Uterus (tissue), 3 donors: ENCODE measurements at regions not wholly inside any gene's neighbourhood (a gene's known extent, or its start where the extent isn't known, plus 50 kb on each side); places are given as distances from the start of the nearest gene placed in this dataset.

Experiments
- DNase-seq, 2 donors: peaks; one replicate each; pipeline ENCODE4 v3.0.0-alpha.2; 2019 to 2020
- H3K27ac ChIP-seq, 2 donors: fragments of 200-600 bp; sonication (generic); 1 replicate in 1 of 2; 2 replicates in 1 of 2; pipeline ENCODE4 v1.5.1; 2016 to 2018
- H3K27me3 ChIP-seq, 2 donors: fragments of 200-600 bp; sonication (generic); one replicate each; pipeline ENCODE4 v1.5.1; 2018 to 2019; ENCODE audit warnings: control low read depth in 1 of 2
- H3K36me3 ChIP-seq, 2 donors: fragments of 200-600 bp; sonication (generic); one replicate each; pipeline ENCODE4 v1.5.1; 2019; ENCODE audit warnings: control low read depth in 1 of 2
- H3K4me1 ChIP-seq, 2 donors: fragments of 200-600 bp; sonication (generic); one replicate each; pipeline ENCODE4 v1.5.1; 2018 to 2019; ENCODE audit warnings: control low read depth in 1 of 2
- H3K4me3 ChIP-seq, 2 donors: fragments of 200-600 bp; sonication (generic); 1 replicate in 1 of 2; 2 replicates in 1 of 2; pipeline ENCODE4 v1.5.1; 2018 to 2019; ENCODE audit warnings: mild to moderate bottlenecking in 1 of 2
- H3K9me3 ChIP-seq, 2 donors: fragments of 200-600 bp; sonication (generic); one replicate each; pipeline ENCODE4 v1.5.1; 2019; ENCODE audit warnings: control low read depth in 1 of 2
- CTCF ChIP-seq, 4 experiments: fragments of 200-600 bp in 2 of 4; fragments of 450-650 bp in 2 of 4; sonication (generic) in 2 of 4; IDR thresholded peaks; one replicate each; pipeline ENCODE4 v1.5.1; 2016 to 2019; ENCODE audit warnings: antibody characterized with exemption in 4 of 4, mild to moderate bottlenecking in 2 of 4, moderate library complexity in 1 of 4
- POLR2A ChIP-seq, 2 donors: fragments of 450-650 bp; IDR thresholded peaks; one replicate each; pipeline ENCODE4 v1.6.1; 2016; ENCODE audit warnings: antibody characterized with exemption in 2 of 2, mild to moderate bottlenecking in 1 of 2, moderate library complexity in 1 of 2
- intact Hi-C: fragments of 100-400 bp; cut with DNase I; formaldehyde crosslinking; loops from one replicate; pipeline ENCODE4 v1.15.1; 2023; ENCODE audit warnings: low total_unique reads
- donor health status: DM: yes; HTN: yes; CAD: no.

GRCh38 chr5:88404405-88404804 is 135.8 kb upstream of the TMEM161B start:
- no peak for TF ChIP-seq POLR2A (IDR thresholded peaks at IDR 0.05)
- no peak for TF ChIP-seq CTCF (IDR thresholded peaks at IDR 0.05)
- DNase-seq = no peak
- Histone ChIP-seq H3K9me3 (no peaks in the 10 kb centered on the region), H3K27me3 (no peaks in the 10 kb centered on the region), H3K4me3 (no peak overlapping the region), H3K36me3 (no peaks in the 10 kb centered on the region), H3K4me1 (no peaks in the 10 kb centered on the region), H3K27ac (no peak overlapping the region)
- intact Hi-C loops = no loop called here

GRCh38 chr5:88401686-88402085 is 133.0 kb upstream of the TMEM161B start:
- Histone ChIP-seq H3K27me3 (no peaks in the 10 kb centered on the region), H3K36me3 (no peaks in the 10 kb centered on the region), H3K27ac (no peak overlapping the region), H3K9me3 (no peaks in the 10 kb centered on the region), H3K4me3 (no peak overlapping the region), H3K4me1 (no peaks in the 10 kb centered on the region)
- no peak for DNase-seq
- no peak for TF ChIP-seq POLR2A (IDR thresholded peaks at IDR 0.05)
- TF ChIP-seq CTCF (IDR thresholded peaks at IDR 0.05) = no peak
- intact Hi-C loops = no loop called here

- DNase-seq = no peak
- no peaks in the 10 kb centered on the region for H3K36me3 ChIP-seq
- TF ChIP-seq CTCF (IDR thresholded peaks at IDR 0.05) = no peak
- no peak for TF ChIP-seq POLR2A (IDR thresholded peaks at IDR 0.05)
- H3K4me3 ChIP-seq = no peak overlapping the region
- no peaks in the 10 kb centered on the region for H3K9me3 ChIP-seq
- intact Hi-C loops = no loop called here
- no peak overlapping the region for H3K27ac ChIP-seq
- no peaks in the 10 kb centered on the region for H3K27me3 ChIP-seq
- H3K4me1 ChIP-seq = no peaks in the 10 kb centered on the region
Measured at GRCh38 chr5:88401228-88401627, 132.6 kb upstream of the TMEM161B start.

GRCh38 chr5:88399561-88399960 is 130.9 kb upstream of the TMEM161B start:
- no peak for TF ChIP-seq POLR2A (IDR thresholded peaks at IDR 0.05)
- TF ChIP-seq CTCF (IDR thresholded peaks at IDR 0.05) = no peak
- intact Hi-C loops = no loop called here
- H3K27me3 ChIP-seq = no peaks in the 10 kb centered on the region
- no peak overlapping the region for H3K4me3 ChIP-seq
- no peaks in the 10 kb centered on the region for H3K36me3 ChIP-seq
- no peak overlapping the region for H3K27ac ChIP-seq
- DNase-seq = no peak
- H3K4me1 ChIP-seq = no peaks in the 10 kb centered on the region
- H3K9me3 ChIP-seq = no peaks in the 10 kb centered on the region

- H3K27me3 ChIP-seq = no peaks in the 10 kb centered on the region
- no peak overlapping the region for H3K27ac ChIP-seq
- no peaks in the 10 kb centered on the region for H3K4me1 ChIP-seq
- no peak overlapping the region for H3K4me3 ChIP-seq
- no peaks in the 10 kb centered on the region for H3K36me3 ChIP-seq
- TF ChIP-seq POLR2A (IDR thresholded peaks at IDR 0.05) = no peak
- TF ChIP-seq CTCF (IDR thresholded peaks at IDR 0.05) = no peak
- DNase-seq = no peak
- intact Hi-C loops = no loop called here
- no peaks in the 10 kb centered on the region for H3K9me3 ChIP-seq
Measured at GRCh38 chr5:88398316-88398715, 129.7 kb upstream of the TMEM161B start.
